Hematopoietic multipotent progenitor cell treated with erythropoietin and hydrocortisone succinate and interleukin-3 and kit ligand, for 4 days (in vitro differentiated cells): ENCODE measurements at regions not wholly inside any gene's neighbourhood (a gene's known extent, or its start where the extent isn't known, plus 50 kb on each side); places are given as distances from the start of the nearest gene placed in this dataset.
"Not testable (repeated sequence)": the region's sequence is repeated elsewhere in the genome, so short reads cannot be mapped to it uniquely, and the experiment has no call there.

Experiments
- DNase-seq: peaks from one replicate; pipeline ENCODE4 v3.0.0-alpha.2; 2015

DNA sequence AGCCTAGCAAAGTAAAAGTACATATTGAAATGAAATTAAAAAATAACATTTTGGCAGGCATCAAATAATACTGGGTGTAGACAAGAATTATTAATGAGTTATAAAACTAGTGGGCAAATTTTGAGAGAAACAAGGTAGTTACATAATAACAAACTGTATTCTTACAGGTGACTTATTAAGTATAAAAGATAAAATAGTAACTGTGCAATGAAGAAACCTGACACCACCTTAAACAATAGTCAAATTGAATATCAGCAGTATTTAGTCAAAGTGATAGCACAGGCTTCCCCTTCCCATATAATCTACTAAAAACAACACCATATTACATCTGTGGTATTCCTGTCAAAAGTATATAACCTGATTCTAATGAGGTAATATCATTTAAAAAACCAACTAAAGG, 1099.8 kb upstream of the CRIM1 start:
- no peak for DNase-seq

DNA sequence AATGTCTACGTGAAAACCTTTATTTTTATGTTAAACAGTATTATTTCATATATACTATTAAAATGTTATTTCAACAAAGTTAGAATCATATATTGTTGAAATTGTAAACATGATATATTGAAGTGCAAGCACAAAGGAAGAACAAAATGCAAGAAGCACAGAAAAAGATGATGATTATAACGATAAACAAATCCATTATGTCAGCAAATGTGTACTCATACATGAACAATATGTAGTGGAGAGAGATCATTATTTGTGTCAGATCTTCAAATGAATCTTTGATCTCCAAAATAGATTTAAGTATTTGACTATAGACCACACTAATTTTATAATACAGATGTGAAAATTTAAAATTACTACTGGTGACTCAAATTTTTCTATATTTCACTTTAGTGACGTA, 1104.4 kb upstream of the CRIM1 start:
- DNase-seq, result no peak

DNA sequence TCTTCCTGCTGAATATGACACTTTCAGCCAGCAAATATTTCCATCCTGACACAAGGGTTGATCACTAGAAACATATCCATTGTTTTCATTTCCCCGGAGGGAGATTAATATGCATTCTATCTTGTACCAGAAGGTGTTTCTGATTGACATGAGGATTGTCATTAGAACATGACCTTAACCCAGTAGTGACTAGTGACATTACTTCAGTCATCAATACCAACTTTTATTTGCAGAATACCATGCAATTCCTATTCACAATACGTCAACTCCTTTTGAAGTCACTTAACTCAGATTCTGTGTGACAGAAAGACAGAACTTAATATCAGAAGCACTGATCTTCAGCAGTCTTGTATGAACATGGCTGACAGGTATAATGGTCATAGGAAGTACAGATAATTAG, 1108.9 kb upstream of the CRIM1 start:
- no peak for DNase-seq

DNA sequence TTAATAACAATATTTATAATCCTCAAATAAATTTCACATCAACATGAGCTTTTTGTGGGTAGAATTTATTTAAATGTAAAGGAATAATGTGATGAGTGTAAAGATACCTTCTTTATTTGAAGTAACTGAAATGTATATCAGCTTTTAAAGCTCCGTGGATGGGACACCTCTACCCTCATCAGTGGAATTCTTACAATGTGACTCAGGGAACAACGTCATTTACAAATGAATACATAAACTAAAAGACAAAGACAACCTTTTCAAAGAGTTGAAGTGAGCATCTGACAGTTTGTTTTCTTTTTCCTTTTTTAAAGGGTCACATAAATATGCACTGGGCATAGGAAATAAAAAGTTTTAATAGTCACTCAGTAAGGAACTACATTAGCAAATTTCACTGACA, 1127.0 kb upstream of the CRIM1 start:
- DNase-seq, result no peak

DNA sequence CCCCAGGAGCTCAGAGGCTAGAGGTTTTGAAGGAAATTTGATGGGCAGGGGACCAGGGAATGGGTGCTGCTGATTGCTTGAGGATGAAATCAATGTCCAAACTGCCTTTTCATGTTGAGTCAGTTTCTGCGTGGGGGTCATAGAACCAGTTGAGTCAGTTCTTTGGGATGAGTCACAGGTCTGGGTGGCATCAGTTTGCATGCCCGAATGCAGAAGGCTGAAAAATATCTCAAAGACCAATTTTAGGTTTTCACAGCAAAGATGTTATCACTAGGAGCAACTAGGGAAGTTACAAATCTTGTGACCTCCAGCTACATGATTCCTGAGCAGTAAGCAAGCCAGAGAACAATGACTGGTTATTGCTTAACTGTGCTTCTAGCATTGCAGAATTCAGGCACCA, 1135.1 kb upstream of the CRIM1 start:
- DNase-seq, result no peak

DNA sequence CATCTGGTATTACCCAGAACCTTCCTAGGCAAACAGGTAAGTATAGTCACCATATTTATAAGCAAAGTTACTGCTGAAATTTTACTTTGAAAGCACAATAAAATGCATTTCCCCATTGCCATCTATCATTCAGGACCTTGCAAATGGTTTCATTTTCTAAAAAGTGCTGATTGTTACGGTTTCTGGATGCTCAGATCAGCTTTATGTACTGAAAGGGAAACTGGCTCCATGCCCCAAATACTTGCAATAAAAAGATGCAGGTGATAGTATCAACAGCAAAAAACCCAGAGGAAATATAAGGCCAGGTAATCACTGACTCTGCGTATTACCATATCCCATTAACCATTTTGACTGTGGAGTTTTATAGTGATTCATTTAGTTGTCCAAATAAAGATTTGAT, 1150.7 kb upstream of the CRIM1 start:
- no peak for DNase-seq

DNA sequence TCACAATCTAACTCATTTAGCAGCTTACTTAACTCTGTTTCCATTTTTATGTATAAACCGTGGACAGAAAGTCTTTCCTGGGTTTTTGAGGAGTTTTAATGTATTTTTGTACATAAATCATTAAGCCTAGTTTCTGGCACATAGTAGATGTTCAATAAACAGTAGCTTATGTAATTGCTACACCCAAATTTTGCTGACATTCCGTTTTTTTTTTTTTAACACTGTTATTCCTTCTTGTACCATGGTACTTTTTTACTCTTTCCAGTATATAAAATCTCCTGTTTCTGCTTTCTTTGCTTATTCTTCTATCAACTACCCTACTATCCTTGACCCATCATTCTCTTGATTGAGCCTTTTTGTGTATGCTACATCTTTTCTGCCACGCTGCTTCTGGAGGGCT, 1151.3 kb upstream of the CRIM1 start:
- no peak for DNase-seq

DNA sequence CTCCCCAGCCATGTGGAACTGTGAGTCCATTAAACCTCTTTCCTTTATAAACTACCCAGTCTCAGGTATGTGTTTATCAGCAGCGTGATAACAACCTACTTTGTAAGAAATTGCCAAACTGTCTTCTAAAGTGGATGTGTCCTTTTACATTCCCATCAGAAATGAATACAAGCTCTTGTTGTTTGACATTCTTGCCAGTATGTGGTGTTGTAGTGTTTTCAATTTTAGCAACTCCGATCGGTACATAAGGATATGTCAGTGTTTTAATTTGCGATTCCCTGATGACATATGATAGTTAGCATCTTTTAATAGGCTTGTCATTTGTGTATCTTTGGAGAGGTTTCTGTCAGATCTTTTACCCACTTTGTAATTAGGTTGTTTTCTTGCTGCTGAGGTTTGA, 1156.3 kb upstream of the CRIM1 start:
- DNase-seq, result no peak

DNA sequence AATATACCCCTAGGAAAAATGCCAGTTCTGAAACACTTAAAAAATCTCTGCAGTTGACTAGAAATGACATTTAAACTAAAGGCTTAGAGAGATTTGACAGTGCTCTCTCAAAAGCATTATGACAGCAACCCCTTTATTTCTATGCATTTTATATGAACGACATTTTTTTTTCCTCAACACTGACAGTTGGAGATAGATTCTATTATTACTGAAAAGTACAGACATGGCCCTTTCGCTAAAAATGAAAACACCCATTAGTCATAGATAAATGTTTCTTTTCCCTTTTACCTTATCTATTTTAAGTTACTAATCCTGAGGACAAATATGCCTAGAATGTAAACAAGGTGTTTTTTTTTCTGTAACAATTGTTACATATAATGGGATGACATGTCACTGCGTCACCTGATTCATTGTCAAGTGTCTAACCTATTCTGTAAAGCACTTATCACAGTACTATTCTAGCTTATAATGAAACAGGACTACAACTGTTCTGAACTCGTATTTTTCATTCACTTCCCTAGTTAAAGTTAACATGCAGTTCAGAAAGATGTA, 1169.6 kb upstream of the CRIM1 start:
- no peak for DNase-seq

DNA sequence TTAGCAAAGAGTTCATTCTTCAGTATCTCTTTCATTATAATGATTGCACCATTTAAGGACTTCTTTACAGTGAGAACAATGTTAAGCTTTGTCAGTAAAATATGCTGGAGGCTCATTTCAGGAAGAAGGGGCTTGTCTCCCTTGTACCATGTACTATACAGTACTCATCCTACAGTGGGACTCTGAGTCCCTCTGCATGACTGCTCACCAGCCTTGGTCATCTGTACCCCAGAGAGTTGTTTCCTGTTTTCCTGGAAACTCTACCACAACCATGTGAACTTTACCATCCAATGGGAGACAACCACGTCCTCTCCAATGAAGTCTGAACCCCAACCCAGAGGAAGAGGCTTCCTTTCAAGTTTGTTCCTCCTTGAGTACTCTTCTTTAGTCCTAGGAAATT, 1171.1 kb upstream of the CRIM1 start:
- DNase-seq, result no peak

DNA sequence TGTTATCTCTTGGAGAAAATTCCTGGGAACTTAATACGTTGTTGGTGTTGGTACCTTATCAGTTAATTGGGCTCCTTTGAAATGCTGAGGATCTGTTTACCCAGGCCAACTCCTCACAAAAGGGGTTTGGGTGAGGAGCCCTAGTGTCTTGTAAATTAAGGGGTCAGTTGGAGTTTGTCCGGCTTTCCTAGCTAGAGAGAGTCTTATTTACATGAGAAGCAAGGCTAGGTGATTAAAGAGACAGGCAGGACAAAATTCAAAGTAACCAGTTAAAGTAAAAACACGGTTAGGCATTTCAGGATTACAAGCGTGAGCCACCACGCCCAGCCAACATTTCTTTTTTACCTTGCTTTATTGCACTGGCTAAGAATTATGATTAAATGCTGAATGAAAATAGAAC, 1178.9 kb upstream of the CRIM1 start:
- not testable (repeated sequence) for DNase-seq

DNA sequence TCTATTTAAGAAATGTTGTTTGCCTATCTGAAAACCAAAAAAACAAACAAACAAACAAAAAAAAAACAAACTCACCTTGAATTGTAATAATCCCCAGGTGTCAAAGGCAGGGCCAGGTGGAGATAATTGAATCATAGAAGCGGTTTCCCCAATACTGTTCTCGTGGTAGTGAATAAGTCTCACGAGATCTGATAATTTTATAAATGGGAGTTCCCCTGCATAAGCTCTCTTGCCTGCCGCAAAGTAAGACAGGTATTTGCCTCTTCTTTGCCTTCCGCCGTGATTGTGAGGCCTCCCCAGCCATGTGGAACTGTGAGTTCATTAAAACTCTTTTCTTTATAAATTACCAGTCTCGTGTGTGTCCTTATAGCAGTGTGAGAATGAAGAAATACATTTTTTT, 1180.7 kb upstream of the CRIM1 start:
- DNase-seq, result no peak

DNA sequence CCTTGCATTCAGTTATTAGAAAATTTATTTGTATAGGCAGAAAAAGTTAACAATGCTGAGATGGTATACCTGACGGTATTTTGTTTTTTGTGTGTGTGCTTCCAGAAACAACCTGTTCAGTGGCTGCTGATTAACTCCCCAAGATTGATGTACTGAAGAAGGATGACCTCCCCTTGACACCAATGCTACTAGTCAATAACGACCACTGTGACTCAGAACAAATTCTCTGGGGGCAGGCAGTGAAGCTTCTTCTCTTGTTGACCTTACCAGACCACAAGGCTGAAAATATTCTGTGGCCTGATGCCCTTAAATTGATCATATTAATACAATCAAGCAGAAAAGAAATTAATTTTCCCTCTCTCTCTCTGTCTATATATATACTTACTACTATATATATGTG, 1182.9 kb upstream of the CRIM1 start:
- no peak for DNase-seq

DNA sequence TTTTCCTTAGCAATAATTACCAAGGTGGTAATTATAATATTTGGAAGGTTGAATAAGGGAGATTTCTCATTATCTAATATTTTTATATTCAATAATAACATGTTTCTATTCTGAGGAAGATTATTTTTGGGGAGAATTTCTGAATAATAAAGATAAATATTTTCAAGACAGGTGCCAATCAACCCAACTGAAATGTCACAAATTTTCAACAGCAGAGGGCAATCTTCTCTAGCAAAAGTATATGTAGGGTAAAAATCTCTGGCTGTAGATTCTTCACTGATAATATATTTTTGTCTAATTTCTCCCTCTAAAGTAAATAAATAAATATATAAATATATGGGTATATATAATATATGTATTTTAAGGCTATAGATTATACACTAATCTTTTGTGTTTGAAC, 1187.2 kb upstream of the CRIM1 start:
- peak; percentile 0 for DNase-seq

DNA sequence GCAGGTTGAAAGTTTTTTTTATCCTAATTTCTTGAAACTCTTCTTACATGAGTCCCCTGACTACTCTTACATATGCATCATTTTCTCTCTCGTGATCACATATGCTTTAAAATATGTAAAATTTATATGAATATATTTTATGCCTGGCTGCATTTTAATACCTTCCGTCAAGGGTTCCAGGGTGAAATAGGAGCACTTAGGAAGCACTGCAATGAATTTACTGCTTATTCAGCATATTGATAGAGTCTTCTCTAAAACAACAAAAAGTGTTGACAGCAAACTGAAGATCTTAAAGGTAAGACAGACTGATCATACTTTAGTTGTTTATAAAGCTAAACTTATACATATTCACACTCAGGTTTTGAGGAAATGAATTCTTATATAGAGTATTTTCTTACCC, 1191.6 kb upstream of the CRIM1 start:
- no peak for DNase-seq

DNA sequence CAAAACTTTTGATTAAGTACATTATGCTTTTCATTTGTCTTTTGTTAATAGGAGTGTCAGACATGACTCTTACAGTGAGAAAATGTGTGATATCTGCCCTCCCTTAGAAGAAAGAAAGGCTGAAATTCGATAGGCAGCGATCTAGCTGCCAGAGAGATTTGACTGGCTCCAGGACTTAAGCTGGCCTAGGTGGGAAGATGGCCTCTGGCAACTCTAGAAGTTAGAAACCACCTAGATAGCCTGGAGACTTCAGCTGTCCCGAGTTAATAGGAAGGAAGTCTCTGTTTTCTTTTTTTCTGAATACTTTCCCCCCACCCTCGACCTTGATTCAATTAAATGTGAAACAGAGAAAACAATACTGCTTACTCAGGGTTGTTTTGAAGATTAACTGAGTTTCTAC, 1194.7 kb upstream of the CRIM1 start:
- DNase-seq, result no peak

DNA sequence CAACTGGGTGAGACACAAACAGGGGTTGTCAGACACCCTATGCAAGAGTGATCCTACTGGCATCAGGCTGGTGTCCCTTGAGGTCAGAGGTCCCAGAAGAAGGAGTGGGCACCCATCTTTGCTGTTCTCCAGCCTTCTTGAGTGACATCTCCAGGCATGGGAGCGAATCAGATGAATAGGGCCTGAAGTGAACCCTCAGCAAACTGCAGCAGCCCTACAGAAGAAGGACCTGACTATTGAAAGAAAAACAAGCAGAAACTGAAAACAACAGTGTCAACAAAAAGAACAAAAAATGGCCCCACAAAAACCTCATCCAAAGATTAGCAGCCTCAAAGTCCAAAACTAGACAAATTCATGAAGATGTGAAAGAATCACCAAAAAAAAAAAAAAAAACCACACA, 1229.7 kb upstream of the CRIM1 start:
- DNase-seq, result no peak

DNA sequence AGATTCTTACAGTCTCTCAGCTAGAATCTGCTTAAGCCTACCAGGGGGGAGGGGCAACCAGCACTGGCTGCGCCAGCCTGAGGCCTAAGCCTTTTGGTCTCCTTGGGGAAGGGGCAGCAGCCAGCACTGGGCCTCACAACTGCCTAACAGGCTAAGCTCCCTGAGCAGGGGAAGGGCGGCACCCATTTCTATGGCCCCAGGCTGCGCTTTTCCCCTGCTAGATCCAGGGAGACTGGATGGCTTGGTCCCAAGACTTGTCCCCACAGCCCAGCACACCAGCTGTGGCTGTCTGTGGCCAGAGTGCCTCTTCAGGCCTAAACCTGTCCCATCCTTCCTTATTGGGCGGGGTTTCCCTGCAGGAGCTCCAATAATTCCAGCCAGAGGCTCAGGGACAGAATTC, 1230.3 kb upstream of the CRIM1 start:
- DNase-seq, result no peak

DNA sequence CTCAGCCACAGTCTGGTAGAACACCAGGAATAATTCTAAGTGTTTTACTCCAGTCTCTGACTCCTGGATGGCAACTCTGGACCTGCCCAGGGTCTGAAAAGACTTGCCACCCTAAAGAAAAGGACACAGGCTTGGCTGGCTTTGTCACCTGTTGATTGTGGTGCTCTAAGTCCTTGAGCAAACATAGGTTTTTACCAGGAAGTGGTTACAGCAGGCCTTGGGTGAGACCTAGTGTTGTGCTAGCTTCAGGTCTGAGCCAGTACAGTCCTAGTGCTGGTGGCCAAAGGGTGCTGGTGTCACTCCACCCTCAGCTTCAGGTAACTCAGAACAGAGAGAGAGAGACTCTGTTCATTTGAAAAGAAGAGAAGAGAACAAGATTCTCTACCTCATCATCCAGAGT, 1239.4 kb upstream of the CRIM1 start:
- DNase-seq, result no peak

DNA sequence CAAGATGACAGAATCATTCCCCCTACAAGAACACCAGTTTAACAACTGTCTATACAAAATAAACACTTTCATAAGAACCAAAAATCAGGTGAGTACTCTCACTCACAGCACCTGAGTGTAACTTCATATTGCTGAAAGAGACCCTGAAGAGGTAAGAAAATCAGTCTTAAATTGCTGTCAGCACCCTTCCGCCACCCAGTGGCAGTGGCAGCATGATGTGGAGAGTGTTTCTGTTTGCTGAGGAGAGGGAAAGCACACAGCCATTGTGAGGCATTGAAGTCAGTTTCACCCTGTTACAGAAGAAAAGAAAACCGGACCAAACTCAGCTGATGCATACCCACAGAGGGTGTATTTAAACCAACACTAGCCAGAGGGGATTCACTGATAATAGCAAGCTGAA, 1240.8 kb upstream of the CRIM1 start:
- DNase-seq, result no peak

DNA sequence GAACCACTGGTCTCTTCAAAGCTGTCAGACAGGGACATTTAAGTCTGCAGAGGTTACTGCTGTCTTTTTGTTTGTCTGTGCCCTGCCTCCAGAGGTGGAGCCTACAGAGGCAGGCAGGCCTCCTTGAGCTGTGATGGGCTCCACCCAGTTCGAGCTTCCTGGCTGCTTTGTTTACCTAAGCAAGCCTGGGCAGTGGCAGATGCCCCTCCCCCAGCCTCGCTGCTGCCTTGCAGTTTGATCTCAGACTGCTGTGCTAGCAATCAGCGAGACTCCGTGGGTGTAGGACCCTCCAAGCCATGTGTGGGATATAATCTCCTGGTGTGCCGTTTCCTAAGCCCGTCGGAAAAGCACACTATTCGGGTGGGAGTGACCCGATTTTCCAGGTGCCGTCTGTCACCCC, 1243.2 kb upstream of the CRIM1 start:
- DNase-seq, result not testable (repeated sequence)

DNA sequence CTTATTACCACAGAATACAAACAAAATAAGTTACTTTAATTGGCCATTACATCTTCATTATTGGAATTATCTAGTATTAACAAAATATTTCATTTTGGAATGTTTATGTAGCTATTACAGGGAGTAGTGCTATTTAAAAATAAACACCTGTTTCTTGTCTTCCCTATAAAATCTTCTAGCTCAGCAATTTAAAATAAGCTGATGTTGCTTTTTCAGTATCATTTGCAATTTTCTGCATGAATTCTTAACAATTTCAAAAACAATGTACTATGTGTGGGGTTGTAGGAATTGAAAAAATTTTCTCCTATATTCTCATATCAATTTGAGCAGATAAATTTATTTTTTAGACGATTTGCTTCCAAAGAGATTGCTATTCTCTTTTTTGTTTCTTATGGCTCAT, 1251.3 kb upstream of the CRIM1 start:
- DNase-seq, result no peak

DNA sequence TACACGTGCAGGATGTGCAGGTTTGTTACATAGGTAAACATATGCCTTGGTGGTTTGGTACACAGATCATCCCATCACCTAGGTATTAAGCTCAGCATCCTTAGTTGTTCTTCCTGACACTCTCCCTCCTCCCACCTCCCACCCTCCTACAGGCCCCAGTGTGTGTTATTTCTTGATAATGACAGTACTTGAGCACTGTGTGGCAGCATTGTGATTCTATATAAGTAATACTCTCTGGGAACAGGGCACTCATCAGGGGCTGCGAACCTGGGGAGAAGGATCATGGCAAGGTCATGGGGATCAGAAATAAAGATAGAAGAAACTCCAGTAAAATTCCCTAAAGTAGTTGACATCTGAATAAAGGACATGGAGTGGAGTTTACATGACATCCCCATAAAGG, 1256.2 kb upstream of the CRIM1 start:
- no peak for DNase-seq

DNA sequence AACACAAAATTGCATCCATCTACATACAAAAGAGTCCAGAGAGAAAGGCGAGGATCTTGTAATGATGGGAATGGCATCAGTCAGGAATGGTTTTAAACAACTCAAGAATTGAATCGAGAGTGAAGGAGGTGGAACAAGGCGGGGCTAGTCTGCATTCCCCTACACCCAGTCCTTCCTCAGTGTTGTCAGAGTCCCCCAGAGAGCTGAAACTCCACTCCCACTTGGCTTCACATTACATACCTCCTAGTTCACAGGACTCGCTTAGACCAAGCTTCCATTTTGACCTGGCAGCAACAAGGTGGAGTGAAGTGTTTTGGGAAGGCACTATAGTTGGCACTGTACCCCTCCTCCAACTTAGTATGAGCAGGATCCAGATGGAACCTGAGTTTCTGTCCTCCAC, 1273.5 kb upstream of the CRIM1 start:
- no peak for DNase-seq

DNA sequence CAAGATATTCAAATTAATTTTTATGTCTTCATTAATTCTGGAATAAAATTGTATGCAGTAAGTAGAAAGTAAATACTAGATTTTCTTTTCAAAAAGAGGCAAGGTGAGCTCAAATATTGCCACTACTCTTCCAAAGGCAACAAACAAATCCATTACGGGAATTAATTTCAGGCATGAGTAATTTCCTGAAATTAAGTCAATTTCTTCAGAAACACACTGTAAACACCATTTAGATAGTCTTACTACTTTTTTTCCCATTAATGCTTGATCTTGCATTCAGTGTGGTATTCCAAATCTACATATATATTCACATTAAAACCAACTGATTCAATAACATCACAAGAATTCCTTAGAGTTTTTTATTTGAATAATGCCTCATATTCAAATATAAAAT, 1274.0 kb upstream of the CRIM1 start:
- DNase-seq, result no peak

DNA sequence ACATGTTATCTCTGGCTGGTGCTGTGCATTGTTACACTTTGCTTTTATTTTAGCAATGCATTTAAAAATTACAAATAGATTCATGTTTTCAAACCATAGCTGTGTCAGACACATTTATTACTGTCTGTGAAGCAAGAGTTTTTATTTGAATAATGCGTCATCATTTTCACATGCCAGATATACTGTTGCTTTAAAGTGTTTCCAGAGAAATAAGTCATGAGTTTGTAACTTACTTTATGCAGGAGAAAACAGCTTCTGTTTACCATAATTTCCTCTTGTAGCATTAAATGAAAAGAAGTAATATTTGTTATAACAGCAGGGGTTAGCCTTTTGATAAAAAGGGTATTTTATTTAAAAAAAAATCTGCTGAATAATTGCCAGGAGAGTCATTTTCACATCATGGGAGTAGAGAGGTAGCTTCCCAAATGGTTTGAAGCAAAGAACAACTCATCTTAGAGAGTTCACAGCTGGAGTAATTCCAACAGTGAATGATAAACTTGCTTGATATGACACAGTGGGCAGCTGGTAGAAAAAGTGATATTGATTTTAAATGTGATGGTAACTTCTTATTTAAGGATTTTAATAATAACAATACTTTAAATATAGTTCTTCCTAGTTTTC, 1274.5 kb upstream of the CRIM1 start:
- no peak for DNase-seq
